ENCODE measurements at regions not wholly inside any gene's neighbourhood (a gene's known extent, or its start where the extent isn't known, plus 50 kb on each side); places are given as distances from the start of the nearest gene placed in this dataset.

DNA sequence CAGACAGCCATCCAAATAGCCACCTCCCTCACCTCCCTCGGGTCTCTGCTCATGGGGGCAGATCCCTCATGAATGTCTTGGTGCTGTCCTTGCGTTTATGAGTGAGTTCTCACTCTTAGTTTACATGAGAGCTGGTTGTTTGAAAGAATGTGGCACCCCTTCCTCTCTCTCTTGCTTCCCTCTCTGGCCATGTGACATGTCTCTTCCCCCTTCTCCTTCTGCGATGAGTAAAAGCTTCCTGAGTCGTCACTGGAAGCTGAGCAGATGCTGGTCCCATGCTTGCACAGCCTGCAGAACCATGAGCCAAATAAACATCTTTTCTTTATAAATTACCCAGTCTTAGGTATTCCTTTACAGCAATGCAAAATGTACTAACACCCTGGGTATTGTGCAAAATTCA is 208.7 kb downstream of the LACC1 start:
- TF ChIP-seq CTCF (IDR thresholded peaks at IDR 0.05; ENCODE audit: control extremely low read depth, extremely low read depth): no peak
- peaks cover 0 to 2% (median 0%) of the 10 kb centered on the region in 4 donors for H3K9me3 ChIP-seq (ENCODE audit: control insufficient read depth in 4 of 4, insufficient read depth in 3 of 4, low read length in 3 of 4)
- no peaks in the 10 kb centered on the region for H3K36me3 ChIP-seq (ENCODE audit: control insufficient read depth in 4 of 4, insufficient read depth in 4 of 4, low read length in 4 of 4)
- no peaks in the 10 kb centered on the region for H3K27me3 ChIP-seq (ENCODE audit: control insufficient read depth in 3 of 3, insufficient read depth in 3 of 3, low read length in 2 of 3)
- H3K4me1 ChIP-seq (ENCODE audit: control insufficient read depth in 5 of 5, insufficient read depth in 5 of 5, low read length in 5 of 5): peaks cover 0 to 5% (median 0%) of the 10 kb centered on the region in 5 donors
- no peak overlapping the region for H3K9ac ChIP-seq (ENCODE audit: insufficient read depth in 1 of 2, low read length in 2 of 2)
- H3K4me3 ChIP-seq: no peak overlapping the region
- WGBS, 2 donors: 63 to 68% methylated on average over 4 of the region's 4 CpGs
- ATAC-seq (ENCODE audit: insufficient read depth, low FRiP score) (no peak), DNase-seq (no peak)
- H3K27ac ChIP-seq (ENCODE audit: low read depth in 1 of 2, low read length in 1 of 2): no peak overlapping the region

GRCh38 chr13:44088991-44089413 is 209.3 kb downstream of the LACC1 start:
- no peaks in the 10 kb centered on the region for H3K27me3 ChIP-seq (ENCODE audit: control insufficient read depth in 3 of 3, insufficient read depth in 3 of 3, low read length in 2 of 3)
- WGBS, 2 donors: 73 to 85% methylated on average over 4 of the region's 4 CpGs
- TF ChIP-seq CTCF (IDR thresholded peaks at IDR 0.05; ENCODE audit: control extremely low read depth, extremely low read depth): no peak
- H3K9ac ChIP-seq (ENCODE audit: insufficient read depth in 1 of 2, low read length in 2 of 2): no peak overlapping the region
- H3K4me3 ChIP-seq: no peak overlapping the region
- ATAC-seq (ENCODE audit: insufficient read depth, low FRiP score) (no peak), DNase-seq (no peak)
- peaks cover 0 to 7% (median 0%) of the 10 kb centered on the region in 5 donors for H3K4me1 ChIP-seq (ENCODE audit: control insufficient read depth in 5 of 5, insufficient read depth in 5 of 5, low read length in 5 of 5)
- no peaks in the 10 kb centered on the region for H3K36me3 ChIP-seq (ENCODE audit: control insufficient read depth in 4 of 4, insufficient read depth in 4 of 4, low read length in 4 of 4)
- peaks cover 0 to 2% (median 0%) of the 10 kb centered on the region in 4 donors for H3K9me3 ChIP-seq (ENCODE audit: control insufficient read depth in 4 of 4, insufficient read depth in 3 of 4, low read length in 3 of 4)
- H3K27ac ChIP-seq (ENCODE audit: low read depth in 1 of 2, low read length in 1 of 2): no peak overlapping the region

DNA sequence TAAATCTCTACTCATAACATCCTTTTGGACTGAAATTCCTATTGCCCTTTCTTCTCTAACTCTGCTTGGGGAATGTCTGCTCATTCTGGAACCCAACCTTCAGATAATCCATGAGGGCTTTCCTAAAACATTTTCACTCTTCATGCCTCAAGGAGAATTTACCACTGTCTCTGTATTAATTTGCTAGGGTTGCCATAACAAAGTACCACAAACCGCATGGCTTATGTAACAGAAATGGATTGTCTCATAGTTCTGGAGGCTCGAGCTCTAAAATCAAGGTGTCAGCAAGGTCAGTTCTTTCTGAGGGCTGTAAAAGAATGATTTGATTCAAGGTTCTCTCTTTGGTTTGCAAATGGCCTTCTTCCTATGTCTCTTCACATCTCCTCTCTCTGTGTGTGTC is 209.7 kb downstream of the LACC1 start:
- Histone ChIP-seq H3K4me1 (ENCODE audit: control insufficient read depth in 5 of 5, insufficient read depth in 5 of 5, low read length in 5 of 5) (peaks cover 0 to 11% (median 0%) of the 10 kb centered on the region in 5 donors), H3K4me3 (no peak overlapping the region), H3K27ac (ENCODE audit: low read depth in 1 of 2, low read length in 1 of 2) (no peak overlapping the region), H3K36me3 (ENCODE audit: control insufficient read depth in 4 of 4, insufficient read depth in 4 of 4, low read length in 4 of 4) (no peaks in the 10 kb centered on the region), H3K27me3 (ENCODE audit: control insufficient read depth in 3 of 3, insufficient read depth in 3 of 3, low read length in 2 of 3) (no peaks in the 10 kb centered on the region), H3K9ac (ENCODE audit: insufficient read depth in 1 of 2, low read length in 2 of 2) (no peak overlapping the region), H3K9me3 (ENCODE audit: control insufficient read depth in 4 of 4, insufficient read depth in 3 of 4, low read length in 3 of 4) (no peaks in the 10 kb centered on the region)
- ATAC-seq (ENCODE audit: insufficient read depth, low FRiP score) (no peak), DNase-seq (no peak)
- 81 to 85% methylated on average over 2 of the region's 2 CpGs for WGBS, 2 donors
- TF ChIP-seq CTCF (IDR thresholded peaks at IDR 0.05; ENCODE audit: control extremely low read depth, extremely low read depth): no peak
